NOMO-1 treated with DMSO at 0.1 percent for 48 hours (cell line): ENCODE measurements at regions not wholly inside any gene's neighbourhood (a gene's known extent, or its start where the extent isn't known, plus 50 kb on each side); places are given as distances from the start of the nearest gene placed in this dataset.

Source experiments
- DNase-seq: peaks from one replicate; lab custom pipeline; 2025; ENCODE audit not compliant: unreplicated experiment; lab: John Stamatoyannopoulos, UW

GRCh38 chr14:96637521-96637920 lies 135.3 kb downstream of the PAPOLA start:
- no peak for DNase-seq

GRCh38 chr14:96638041-96638855 lies 136.1 kb downstream of the PAPOLA start:
- no peak for DNase-seq

DNA sequence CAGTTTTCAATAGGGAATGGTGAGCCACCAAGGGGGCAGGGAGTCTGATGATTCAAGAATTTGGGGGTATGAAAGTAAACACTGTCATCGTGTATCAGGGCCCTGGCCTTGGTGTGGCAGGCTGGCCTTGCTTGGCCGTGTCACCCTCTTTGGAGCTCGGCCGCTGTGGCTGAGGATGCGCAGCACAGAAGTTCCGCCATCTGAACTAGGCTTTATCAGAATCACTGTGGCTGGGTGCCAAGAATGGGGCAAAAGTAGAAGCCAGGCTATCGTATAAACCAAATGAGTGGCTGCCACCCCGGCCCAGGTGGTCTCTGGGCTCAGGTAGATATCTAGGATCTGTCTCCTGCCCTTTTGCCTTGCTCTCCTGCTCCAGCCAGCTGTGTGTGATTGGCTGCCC lies 137.4 kb downstream of the PAPOLA start:
- no peak for DNase-seq

- no peak for DNase-seq
These were observed 146.5 kb downstream of the PAPOLA start for GRCh38 chr14:96648506-96649326.

GRCh38 chr14:96649327-96649601 lies 147.1 kb downstream of the PAPOLA start:
- no peak for DNase-seq

GRCh38 chr14:96653597-96653996 lies 143.6 kb upstream of the VRK1 start:
- no peak for DNase-seq

GRCh38 chr14:96658611-96659010 lies 138.6 kb upstream of the VRK1 start:
- DNase-seq = no peak

GRCh38 chr14:96660123-96660522 lies 137.1 kb upstream of the VRK1 start:
- DNase-seq = no peak

- DNase-seq = no peak
These were observed 136.5 kb upstream of the VRK1 start for GRCh38 chr14:96660667-96661066.

DNA sequence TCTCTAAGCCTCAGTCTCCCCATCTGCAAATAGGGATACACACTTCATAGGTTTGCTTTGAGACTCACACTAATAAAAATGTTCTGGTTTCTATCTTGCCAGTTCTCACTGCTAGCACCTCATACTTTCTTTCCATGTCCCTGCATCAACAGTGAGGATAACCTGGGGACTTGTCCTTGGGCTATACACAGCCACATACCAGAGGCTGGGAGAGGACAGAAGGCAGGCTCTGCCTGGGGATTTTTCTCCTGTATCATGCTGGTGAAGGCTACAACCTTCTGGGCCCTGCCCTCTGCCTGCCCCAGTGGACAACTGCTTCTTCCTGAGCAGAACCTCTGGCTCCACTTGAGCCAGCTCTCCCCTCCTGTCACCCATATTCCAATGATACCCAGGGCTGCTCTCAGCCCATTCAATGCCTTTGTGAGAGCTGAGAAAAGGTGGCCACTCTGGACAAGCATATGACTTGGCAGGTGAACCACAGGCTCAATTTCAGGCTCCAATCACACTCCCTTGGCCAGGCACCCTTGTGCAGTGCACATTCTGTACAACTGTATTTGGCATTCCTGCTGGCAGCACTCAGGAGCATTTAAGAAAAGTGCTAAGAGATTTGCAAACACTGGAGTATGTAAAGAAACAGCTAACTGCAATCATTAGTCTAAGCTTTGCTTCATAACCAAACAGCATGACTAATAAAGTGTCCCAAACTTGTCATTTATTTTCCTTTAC lies 135.8 kb upstream of the VRK1 start:
- DNase-seq = no peak

- DNase-seq = no peak
These were observed 134.8 kb upstream of the VRK1 start for GRCh38 chr14:96662116-96662970.

DNA sequence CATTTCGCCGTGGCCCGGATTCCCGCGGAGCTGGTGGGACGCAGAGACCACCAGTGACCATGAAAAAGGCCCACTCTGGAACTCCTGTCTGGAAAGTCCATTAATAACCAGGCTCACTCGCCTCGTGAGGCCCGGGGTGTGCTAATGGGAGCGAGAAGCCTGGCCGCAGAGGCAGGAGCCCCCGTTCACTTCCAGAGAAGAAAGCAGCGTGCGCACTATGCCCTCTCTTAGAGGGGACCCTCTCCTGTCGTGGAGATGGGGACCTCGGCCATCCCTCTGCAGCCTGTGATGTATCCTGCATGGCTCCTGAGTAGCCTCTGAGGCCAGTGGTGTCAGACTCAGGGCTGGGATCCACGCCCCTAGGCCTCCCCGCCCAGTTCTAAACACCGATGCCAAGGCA lies 134.1 kb upstream of the VRK1 start:
- DNase-seq = no peak

GRCh38 chr14:96663491-96664067 lies 133.6 kb upstream of the VRK1 start:
- DNase-seq = no peak

- DNase-seq = no peak
These were observed 131.1 kb upstream of the VRK1 start for GRCh38 chr14:96666088-96666487.

DNA sequence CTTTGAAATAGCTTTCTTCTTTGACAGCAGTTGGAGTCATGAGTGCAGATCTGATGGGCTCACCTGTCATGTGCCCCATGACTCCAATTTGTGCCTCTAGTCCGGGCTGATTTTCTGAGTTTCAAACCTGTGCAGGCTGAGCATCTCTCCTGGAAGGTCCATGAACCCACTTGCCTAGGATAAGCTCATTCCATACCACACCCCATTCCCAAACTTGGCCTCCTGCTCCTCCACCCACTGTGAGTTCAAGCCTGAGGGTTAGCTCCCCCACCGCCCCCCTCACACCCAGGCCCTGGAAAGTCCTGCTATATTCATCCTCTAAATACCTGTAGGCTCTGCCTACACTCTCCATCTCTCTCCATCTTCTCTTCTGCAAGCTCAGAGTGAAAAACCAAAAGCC lies 126.8 kb upstream of the VRK1 start:
- DNase-seq = no peak

GRCh38 chr14:96671218-96671617 lies 126.0 kb upstream of the VRK1 start:
- DNase-seq = no peak

DNA sequence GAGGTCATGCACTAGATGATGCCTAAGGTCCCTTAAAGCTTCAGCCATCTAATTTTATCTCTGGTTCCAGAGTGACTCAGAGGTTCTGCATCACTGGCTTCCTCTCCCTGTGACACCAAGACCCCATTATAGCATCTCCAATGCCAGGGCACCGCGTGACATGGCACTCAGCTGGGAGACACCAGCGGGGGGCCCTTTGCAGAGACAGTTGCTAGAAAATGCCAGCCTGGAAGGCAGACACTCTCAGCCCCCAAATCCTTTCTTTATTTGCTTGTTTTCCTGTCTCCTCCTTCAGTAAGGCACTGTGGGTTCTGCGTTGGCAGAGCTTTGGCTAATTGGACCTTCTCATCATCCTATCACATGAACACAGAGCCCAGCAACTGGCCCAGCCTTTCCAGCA lies 123.5 kb upstream of the VRK1 start:
- DNase-seq = no peak

DNA sequence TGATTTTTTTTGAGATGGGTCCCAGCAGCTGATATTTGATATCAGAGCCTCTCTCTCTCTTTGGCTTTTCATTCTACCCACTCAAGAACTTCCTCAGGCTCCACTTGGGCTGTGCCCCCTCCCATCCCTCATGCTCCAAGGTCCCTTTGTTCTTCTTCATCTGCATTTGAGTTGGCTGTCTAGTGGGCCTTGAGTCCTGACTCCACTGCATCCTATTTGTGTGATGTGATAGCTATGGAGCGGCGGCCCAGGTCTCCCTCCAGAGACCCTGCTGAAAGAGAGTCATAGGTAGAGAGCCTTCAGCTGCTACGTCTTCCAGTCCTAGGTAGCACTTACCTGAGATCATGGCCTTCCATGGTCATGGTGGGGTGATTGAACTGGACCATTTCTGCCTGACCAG lies 123.1 kb upstream of the VRK1 start:
- no peak for DNase-seq

GRCh38 chr14:96676166-96676565 lies 121.0 kb upstream of the VRK1 start:
- no peak for DNase-seq

DNA sequence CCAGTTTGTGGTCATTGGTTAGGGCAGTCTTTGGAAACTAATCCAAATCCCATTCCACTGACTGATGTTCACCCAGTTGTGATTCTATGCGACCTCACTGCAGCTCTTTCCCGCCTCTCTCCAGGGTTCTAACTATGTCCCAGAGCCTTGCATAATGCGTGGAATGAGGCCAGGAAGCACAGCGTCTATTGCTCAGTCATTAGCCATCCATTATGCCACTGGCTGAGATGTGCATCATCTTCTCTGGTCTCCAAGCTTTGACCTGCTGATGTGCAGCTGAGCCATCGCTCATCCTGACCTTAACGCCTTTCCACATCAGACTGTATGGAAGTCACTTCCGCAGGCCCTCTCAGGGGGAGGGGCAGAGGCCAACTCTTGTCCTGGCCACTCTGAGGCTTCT lies 115.4 kb upstream of the VRK1 start:
- DNase-seq = no peak

- no peak for DNase-seq
These were observed 114.8 kb upstream of the VRK1 start for GRCh38 chr14:96682401-96682800.
